ENCODE measurements at regions not wholly inside any gene's neighbourhood (a gene's known extent, or its start where the extent isn't known, plus 50 kb on each side); places are given as distances from the start of the nearest gene placed in this dataset.
"Not testable (repeated sequence)": the region's sequence is repeated elsewhere in the genome, so short reads cannot be mapped to it uniquely, and the experiment has no call there.

DNA sequence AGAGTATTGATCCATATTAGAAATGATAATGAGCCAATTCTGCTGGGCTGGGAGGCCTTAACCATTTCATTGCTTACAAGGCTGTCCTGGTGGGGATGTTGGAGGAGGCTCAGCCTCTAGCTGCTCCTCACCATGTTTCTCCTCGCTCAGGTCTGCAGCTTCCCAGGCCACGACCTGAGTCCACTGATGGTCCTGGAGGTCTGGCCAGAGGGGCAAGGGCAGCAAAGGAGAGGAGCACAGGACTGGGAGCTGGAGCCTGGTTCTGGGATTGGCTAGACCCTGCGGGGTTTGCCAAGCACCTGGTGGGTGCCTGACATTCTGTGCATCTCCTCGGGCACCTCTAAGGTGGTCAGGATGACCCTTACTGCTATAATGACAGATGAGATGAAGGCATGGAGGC is 92.6 kb downstream of the KIF26A start:
- DNase-seq (ENCODE audit: low read depth, low spot score), result no peak

DNA sequence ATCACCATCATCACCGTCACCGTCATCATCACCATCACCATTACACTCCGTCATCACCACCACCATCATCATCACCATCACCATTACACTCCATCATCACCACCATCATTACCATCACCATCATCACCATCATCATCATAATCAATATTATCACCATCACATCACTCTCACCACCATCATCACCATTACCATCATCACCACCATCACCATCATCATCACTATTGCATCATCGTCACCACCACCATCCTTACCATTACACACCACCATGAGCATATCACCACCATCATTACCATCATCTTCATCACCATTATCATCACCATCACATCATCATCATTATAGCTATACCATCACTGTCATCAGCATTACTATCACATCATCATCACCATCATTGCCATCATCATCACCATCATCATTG is 93.7 kb downstream of the KIF26A start:
- DNase-seq (ENCODE audit: low read depth, low spot score), result no peak

DNA sequence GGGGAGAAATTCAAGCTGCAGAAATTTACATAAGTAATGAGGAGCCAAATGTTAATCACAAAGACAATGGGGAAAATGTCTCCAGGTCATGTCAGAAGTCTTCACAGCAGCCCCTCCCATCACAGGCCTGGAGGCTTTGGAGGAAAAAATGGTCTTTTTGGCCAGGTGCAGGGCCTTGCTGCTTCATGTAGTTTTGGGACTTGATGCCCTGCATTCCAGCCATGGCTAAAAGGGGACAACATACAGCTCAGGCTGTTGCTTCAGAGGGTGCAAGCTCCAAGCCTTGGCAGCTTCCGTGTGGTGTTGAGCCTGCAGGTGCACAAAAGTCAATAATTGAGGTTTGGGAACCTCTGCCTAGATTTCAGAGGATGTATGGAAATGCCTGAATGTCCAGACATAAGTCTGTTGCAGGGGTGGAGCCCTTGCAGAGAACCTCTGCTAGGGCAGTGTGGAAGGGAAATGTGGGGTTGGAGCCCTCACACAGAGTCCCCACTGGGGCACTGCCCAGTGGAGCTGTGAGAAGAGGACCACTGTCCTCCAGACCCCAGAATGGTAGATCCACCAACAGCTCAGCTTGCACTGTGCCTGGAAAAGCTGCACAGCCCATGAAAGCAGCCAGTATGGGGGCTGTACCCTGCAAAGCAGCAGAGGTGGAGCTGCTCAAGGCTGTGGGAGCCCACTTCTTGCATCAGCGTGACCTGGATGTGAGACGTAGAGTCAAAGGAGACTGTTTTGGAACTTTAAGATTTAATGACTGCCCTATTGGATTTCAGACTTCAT is 95.8 kb downstream of the KIF26A start:
- not testable (repeated sequence) for DNase-seq (ENCODE audit: low read depth, low spot score)

- DNase-seq (ENCODE audit: low read depth, low spot score), result no peak
Measured at GRCh38 chr14:104235686-104236085, 97.3 kb downstream of the KIF26A start.

DNA sequence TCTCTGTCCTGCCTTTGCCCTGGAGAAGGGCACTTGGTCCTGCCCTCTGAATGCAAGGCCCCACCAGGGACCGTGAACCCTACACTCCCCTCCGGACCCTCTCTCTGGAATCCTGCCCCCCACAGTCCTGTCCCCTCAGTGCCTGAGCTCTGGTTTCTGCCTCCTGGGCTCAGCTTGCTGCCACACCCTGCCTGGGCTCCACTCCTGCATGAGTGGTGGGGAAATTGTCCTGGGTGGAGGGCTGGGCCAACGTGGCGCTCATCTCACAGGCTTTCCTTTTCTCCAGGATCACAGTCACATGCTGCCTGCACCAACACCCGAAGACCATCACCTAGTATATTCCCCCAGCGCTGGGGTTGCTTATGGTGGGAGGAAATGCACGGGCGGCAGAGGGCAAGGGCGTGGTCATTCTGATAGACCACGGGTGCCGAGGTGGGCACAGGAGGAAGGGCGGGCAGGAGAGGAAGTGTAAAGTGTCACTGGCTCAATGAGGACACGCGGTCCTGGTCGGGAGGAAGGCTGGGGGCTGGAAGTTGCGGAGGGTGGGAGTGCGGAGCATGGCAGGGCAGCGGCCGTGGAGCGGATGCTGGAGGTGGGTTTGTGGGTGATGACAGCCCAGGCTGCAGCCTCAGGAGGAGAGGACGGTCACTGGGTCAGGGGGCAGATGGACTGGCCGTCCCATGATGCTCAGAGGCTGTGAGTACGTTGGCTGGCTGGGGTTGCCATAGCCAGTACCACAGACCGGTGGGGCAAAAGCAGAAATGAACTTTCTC is 99.5 kb downstream of the KIF26A start:
- DNase-seq (ENCODE audit: low read depth, low spot score), result no peak

DNA sequence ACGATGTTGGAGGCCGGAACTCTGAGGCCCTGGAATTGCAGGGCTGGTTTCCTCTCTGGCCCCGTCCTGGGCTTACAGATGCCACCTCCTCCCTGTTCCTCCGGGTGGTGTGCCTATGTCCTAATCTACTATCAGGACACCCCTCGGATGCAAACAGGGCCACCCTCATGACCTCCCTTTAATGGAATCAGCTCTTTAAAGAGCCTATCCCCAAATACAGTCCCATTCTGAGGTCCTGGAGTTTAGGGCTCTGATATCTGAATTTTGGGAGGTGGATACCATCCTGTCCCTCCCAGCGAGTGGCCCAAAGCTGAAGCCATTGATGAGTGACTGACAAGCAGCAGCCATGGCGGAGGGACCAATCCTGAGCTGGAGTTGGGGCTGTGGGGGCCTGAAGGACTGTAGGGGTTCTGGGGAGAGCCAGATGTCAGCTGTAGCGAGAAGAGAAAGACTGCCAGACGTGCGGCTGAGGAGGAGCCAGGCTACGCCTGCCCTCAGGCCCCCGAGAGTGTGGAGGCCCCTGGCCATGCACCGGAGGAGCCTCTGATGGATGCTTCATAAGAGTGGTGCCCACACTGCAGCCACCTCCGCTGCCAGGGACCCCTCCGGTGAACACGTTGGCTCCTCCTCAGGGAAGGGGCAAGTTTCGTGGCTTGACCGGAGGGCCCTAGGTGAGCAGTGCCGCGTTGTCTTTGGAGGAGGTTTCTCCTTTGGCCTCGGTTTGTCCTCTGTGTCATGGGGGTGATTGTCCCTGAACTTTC is 100.2 kb downstream of the KIF26A start:
- DNase-seq (ENCODE audit: low read depth, low spot score), result no peak

DNA sequence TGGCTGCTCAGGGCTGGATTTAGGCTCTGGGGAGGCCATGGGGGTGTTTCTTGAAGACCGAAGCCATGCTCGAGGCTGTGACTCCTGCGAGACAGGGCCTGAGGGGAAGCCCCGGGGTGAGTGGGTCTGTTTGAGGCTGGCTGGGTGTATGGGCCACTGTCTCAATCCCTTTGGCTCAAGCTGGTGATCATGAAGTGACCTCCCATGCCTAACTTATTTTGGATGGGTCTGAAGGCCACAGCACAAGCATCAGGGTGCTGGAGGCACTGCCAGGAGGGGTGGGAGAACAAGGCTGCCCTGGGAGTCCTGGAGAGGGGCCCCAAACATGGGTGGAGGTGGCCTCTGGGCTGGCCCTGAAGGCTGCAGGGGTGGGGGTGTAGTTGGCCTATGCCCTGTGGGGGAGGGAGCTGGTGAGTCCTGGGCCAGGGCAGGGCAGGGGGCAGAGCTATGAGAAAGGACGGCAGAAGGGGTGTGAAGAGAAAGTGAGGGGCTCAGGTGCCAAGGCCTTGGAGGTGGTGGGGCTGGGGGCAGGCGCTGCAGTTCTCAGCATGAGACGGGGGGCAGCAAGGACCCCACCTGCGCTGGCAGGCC is 100.9 kb downstream of the KIF26A start:
- no peak for DNase-seq (ENCODE audit: low read depth, low spot score)

DNA sequence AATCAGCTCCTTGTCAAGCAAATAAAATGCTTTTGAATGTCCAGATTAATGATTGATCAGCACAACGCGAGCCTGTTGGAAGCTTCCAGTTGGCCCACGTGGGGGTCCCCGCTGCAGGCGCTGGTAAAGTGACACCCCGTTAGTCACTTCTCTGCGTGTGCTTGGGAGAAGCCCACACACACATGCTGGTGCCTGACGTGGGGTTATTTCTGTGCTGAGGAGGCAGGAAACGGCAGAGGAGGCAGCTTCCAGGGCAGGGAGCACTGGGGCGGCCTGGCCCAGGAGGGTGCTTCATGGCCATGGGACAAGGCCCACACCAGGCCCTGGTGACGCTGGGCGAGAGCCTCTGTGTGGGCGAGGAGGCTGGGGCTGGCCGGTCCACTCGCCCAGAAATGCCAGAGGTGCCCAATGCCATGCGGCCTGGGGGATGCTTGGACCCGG is 101.5 kb downstream of the KIF26A start:
- no peak for DNase-seq (ENCODE audit: low read depth, low spot score)

DNA sequence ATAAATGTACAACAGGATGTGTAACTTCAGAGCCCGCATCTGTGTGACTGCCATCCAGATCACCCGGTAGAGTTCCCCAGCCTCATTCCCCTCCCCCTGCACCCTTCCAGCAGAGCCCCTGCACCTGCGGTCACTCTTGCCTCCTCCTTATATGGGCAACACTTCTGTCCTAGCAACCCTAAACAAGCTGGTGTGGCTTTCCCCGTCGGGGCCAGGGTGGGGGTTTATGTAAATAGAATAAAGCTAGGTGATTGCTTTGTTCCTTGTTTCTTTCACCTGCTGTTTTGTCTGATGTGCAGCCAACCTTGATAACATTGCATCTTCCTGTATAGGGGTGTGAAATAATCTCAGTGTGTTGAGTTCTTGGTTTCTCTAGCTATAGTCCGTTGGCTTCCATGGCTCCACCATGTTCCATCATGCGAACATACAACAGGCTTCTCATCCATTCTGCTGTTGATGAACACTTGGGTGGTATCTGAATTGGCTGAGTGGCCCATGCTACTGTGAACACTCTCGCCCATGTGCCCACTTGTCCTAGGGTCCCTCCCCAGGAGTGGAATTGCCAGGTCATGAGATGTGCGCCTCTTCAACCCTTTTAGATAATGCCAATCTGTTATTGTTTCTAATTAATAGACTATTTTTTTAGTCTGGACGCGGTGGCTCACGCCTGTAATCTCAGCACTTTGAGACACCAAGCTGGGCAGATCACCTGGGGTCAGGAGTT is 102.2 kb downstream of the KIF26A start:
- DNase-seq (ENCODE audit: low read depth, low spot score), result no peak

DNA sequence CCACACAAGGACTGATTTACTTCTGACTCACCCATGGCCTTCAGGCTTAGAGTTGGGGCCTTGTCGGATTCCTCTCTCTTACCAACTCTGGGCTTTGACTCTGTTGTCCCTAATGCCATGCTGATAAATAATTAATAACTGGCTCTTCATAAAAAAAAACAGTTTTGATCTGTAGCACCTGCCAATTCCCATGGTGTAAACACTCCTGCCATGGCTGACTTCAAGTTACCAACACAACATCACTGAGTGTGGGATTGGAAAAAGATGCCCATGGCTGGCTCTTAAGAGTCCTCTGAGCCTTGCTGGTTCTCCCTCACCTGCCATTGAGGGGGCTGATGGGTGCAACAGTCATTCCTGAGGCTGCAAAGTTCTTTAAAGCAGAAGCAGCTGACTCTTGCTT is 104.8 kb downstream of the KIF26A start:
- DNase-seq (ENCODE audit: low read depth, low spot score), result no peak

DNA sequence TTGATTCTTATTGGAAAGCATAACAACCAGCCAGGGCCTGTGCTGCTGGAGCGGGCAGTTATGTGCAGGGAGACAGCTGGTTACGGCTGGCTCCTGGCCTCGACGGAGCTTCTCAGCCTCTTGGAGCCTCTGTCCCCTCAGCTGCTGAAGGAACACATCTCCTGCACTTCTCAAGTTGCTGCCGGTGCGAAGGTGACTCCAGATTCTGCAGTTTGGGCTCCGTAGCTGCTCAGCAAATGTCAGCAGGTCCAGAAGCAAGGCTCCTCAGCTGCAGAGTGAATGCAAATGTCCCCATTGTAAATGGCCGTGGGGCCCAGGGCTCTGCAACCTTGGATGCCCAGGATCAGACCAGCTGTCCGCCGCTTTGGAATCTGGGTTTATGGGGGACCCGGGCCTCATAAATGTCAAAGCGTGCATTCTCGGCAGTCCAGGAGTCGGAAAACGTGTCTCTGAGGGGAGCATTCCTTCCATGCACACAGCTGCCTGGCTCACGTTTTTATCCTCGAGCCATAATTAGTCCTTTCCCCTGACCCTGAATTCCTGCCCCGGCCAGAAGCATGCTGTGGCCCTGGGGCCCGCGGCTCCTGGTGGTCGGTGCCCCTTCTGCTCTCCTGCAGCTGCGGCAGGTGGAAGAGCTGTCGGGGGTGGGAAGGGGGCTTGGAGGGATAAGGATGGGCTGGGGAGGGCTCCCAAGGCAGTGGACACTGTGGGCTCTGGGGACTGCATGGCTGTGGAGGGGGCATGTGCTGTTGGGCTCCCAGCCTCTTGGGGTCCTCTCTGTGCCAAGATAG is 106.0 kb downstream of the KIF26A start:
- DNase-seq (ENCODE audit: low read depth, low spot score), result no peak

GRCh38 chr14:104245075-104245474 is 106.7 kb downstream of the KIF26A start:
- DNase-seq (ENCODE audit: low read depth, low spot score), result no peak

- no peak for DNase-seq (ENCODE audit: low read depth, low spot score)
Measured at GRCh38 chr14:104245723-104246122, 107.3 kb downstream of the KIF26A start.

DNA sequence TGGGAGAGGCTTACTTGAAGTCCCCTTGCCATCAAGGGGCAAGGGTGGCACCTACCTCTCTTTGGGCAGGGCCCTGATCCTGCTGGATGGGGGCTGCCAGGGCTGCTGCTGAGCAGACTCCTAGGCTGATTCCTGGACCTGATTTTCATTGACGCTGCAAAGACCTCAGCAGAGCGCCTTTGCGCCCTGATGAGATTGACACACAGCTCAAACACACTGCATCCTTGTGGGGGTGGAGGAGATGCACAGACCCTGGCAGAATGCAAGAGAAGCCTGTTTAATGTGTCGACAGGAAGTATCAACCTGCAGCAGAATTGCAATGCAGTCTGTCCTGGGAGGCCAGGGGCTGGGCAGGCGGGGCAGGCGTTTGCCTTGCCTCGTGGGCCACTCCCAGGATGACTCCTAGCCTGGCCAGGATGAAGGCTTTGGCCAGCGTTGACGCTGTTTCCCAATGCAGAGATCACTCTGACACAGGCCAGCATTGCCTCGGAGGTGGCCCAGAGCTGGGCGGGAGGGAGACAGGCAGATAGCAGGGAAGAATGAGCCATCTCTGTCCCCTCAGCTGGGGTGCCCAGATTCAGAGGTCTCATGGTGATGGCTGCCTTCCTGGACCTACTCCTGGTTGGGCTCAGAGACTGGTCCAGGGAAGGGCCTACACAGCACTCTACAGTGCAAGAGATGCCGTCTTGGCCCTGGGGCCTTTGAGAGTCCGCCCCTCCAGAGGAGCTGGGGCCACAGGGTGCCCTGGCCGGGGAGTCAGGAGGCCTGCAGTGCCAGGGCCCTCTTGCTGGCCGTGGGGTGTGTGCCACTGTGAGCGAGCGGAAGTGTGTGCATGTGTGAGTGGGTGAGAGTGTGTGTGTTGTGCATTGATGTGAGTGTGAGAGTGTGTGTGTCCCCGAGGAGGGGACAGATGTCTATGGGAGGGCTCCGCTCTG is 108.3 kb downstream of the KIF26A start:
- DNase-seq (ENCODE audit: low read depth, low spot score), result no peak

- no peak for DNase-seq (ENCODE audit: low read depth, low spot score)
Measured at GRCh38 chr14:104247336-104248202, 109.2 kb downstream of the KIF26A start.

- no peak for DNase-seq (ENCODE audit: low read depth, low spot score)
Measured at GRCh38 chr14:104248203-104249055, 110.0 kb downstream of the KIF26A start.

DNA sequence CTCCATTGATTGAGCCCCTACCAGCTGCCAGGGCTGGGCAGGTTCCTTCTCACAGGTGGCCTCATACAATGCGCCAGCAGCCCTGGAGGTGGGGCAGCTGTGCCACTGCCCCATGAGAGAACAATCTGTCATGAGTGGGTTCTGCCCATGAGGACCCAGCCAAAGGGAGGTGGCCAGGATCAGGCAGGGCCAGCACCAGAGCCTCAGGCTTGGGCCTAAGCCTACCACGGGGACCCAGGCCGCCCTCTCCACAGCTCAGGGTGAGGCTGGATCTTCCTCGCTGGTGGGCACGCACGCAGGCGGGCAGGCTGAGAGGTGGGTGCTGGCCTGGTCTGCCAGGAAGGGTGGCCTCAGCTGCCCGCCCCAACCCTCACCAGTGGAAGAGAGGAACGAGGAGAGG is 110.7 kb downstream of the KIF26A start:
- DNase-seq (ENCODE audit: low read depth, low spot score), result no peak

All from ELF-1 (cell line).